Cerebellar nuclear complex (tissue), 1 donor: ENCODE measurements at regions not wholly inside any gene's neighbourhood (a gene's known extent, or its start where the extent isn't known, plus 50 kb on each side); places are given as distances from the start of the nearest gene placed in this dataset.

Source experiments
- DNase-seq, 2 experiments: peaks; one replicate each; lab custom pipeline; 2025; lab: John Stamatoyannopoulos, UW

- no peak for DNase-seq
Measured at GRCh38 chr6:166693880-166694279, 66.8 kb upstream of the RPS6KA2 start.

- DNase-seq: no peak
Measured at GRCh38 chr6:166692723-166693302, 65.8 kb upstream of the RPS6KA2 start.

GRCh38 chr6:166691746-166692145 is 64.7 kb upstream of the RPS6KA2 start:
- no peak for DNase-seq

- no peak for DNase-seq
Measured at GRCh38 chr6:166691199-166691598, 64.1 kb upstream of the RPS6KA2 start.

- DNase-seq: no peak
Measured at GRCh38 chr6:166689687-166690086, 62.6 kb upstream of the RPS6KA2 start.

GRCh38 chr6:166688901-166689300 is 61.9 kb upstream of the RPS6KA2 start:
- DNase-seq: no peak

- no peak for DNase-seq
Measured at GRCh38 chr6:166687879-166688205, 60.8 kb upstream of the RPS6KA2 start.

- no peak for DNase-seq
Measured at GRCh38 chr6:166687070-166687878, 60.2 kb upstream of the RPS6KA2 start.

- no peak for DNase-seq
Measured at GRCh38 chr6:166686317-166686716, 59.3 kb upstream of the RPS6KA2 start.

- no peak for DNase-seq
Measured at GRCh38 chr6:166684866-166685265, 57.8 kb upstream of the RPS6KA2 start.

GRCh38 chr6:166684170-166684569 is 57.1 kb upstream of the RPS6KA2 start:
- DNase-seq: no peak

- DNase-seq: no peak
Measured at GRCh38 chr6:166683477-166683876, 56.4 kb upstream of the RPS6KA2 start.

- no peak for DNase-seq
Measured at GRCh38 chr6:166679566-166679965, 52.5 kb upstream of the RPS6KA2 start.

GRCh38 chr6:166678426-166678825 is 51.4 kb upstream of the RPS6KA2 start:
- no peak for DNase-seq

GRCh38 chr6:166677941-166678340 is 50.9 kb upstream of the RPS6KA2 start:
- DNase-seq: no peak
